PFSK-1 (cell line): ENCODE measurements at regions not wholly inside any gene's neighbourhood (a gene's known extent, or its start where the extent isn't known, plus 50 kb on each side); places are given as distances from the start of the nearest gene placed in this dataset.

Source experiments
- FOXP2 ChIP-seq: optimal IDR thresholded peaks from 2 replicates; pipeline ENCODE3; 2011; ENCODE audit warnings: borderline replicate concordance, control low read depth, inconsistent platforms; ENCODE audit not compliant: insufficient read depth; ENCODE audit errors: extremely low read length, extremely low read depth
- POLR2AphosphoS5 ChIP-seq: IDR thresholded peaks from 2 replicates; pipeline ENCODE4 v1.6.1; 2012; ENCODE audit warnings: low read depth, mild to moderate bottlenecking, control low read depth, low read length, moderate library complexity
- SIN3A ChIP-seq: IDR thresholded peaks from 2 replicates; pipeline ENCODE4 v1.6.1; 2012; ENCODE audit warnings: mild to moderate bottlenecking, low read length, moderate library complexity, borderline replicate concordance; ENCODE audit not compliant: insufficient read depth
- TAF1 ChIP-seq: IDR thresholded peaks from 2 replicates; pipeline ENCODE4 v1.6.1; 2012; ENCODE audit warnings: low read length, control low read depth, borderline replicate concordance; ENCODE audit not compliant: insufficient read depth
- TF ChIP-seq, protein P1 (sequence below), 2 experiments: IDR thresholded peaks; 2 replicates each; pipeline versions ENCODE4 v1.6.1 to v1.8.0; 2011 to 2012; ENCODE audit warnings: low read depth in 2 of 2, low read length in 2 of 2, control low read depth in 1 of 2, inconsistent platforms in 1 of 2, mild to moderate bottlenecking in 1 of 2, moderate library complexity in 1 of 2; ENCODE audit not compliant: insufficient read depth in 1 of 2

GRCh38 chr12:19642345-19642744 is 203.1 kb downstream of the AEBP2 start:
- no peak for TF ChIP-seq POLR2AphosphoS5
- TF ChIP-seq SIN3A = no peak
- TF ChIP-seq, protein P1, sequence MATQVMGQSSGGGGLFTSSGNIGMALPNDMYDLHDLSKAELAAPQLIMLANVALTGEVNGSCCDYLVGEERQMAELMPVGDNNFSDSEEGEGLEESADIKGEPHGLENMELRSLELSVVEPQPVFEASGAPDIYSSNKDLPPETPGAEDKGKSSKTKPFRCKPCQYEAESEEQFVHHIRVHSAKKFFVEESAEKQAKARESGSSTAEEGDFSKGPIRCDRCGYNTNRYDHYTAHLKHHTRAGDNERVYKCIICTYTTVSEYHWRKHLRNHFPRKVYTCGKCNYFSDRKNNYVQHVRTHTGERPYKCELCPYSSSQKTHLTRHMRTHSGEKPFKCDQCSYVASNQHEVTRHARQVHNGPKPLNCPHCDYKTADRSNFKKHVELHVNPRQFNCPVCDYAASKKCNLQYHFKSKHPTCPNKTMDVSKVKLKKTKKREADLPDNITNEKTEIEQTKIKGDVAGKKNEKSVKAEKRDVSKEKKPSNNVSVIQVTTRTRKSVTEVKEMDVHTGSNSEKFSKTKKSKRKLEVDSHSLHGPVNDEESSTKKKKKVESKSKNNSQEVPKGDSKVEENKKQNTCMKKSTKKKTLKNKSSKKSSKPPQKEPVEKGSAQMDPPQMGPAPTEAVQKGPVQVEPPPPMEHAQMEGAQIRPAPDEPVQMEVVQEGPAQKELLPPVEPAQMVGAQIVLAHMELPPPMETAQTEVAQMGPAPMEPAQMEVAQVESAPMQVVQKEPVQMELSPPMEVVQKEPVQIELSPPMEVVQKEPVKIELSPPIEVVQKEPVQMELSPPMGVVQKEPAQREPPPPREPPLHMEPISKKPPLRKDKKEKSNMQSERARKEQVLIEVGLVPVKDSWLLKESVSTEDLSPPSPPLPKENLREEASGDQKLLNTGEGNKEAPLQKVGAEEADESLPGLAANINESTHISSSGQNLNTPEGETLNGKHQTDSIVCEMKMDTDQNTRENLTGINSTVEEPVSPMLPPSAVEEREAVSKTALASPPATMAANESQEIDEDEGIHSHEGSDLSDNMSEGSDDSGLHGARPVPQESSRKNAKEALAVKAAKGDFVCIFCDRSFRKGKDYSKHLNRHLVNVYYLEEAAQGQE (IDR thresholded peaks at IDR 0.05; ENCODE audit: insufficient read depth in 1 of 2, low read depth in 2 of 2, low read length in 2 of 2) = no peak
- TF ChIP-seq TAF1 = no peak
- no peak for TF ChIP-seq FOXP2

DNA sequence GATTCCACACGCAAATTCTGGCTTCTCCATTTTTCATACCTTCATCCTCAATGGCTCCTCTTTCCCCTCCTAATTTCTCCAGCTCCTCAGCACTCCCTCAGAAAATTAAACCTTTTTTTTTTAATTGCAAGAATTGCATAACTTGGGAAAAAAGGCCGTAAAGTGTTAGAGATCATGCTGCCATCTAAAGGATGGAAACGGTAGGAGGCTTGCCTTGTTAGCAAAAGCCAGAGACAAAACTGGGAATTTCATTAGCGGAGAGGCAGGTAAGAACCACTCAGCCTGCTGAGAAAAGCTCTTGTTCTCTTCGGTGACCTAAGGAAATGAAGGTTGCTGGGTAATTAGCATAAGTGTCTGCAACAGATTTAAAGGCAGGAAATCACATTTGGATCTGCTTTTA is 204.3 kb downstream of the AEBP2 start:
- TF ChIP-seq, protein P1 (IDR thresholded peaks at IDR 0.05; ENCODE audit: insufficient read depth in 1 of 2, low read depth in 2 of 2, low read length in 2 of 2) = no peak
- no peak for TF ChIP-seq POLR2AphosphoS5
- TF ChIP-seq FOXP2 = no peak
- no peak for TF ChIP-seq TAF1
- TF ChIP-seq SIN3A = no peak

DNA sequence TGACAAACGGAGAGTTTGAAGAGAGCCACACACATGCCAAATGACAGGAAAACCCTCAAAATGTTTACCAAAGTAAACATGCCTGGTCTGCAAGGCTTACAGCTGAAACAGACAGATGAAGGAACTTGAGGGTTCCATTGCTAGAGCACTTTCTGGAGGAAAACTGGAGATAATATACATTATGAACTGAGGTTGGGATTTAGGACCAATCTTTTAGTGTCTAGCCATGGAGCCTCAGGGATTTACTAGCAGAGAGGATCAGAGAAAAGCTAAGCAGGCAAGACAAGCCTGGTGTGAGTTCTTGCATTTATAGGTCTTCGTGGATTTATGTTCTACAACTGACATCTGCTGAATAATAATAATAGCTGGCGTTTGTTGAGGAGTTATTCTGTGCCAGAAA is 205.3 kb downstream of the AEBP2 start:
- TF ChIP-seq SIN3A (no peak), TAF1 (no peak), POLR2AphosphoS5 (no peak), FOXP2 (no peak)
- TF ChIP-seq, protein P1 (IDR thresholded peaks at IDR 0.05; ENCODE audit: insufficient read depth in 1 of 2, low read depth in 2 of 2, low read length in 2 of 2) = no peak

GRCh38 chr12:19645823-19646222 is 206.5 kb downstream of the AEBP2 start:
- TF ChIP-seq FOXP2 (no peak), POLR2AphosphoS5 (no peak), SIN3A (no peak), TAF1 (no peak)
- TF ChIP-seq, protein P1 (IDR thresholded peaks at IDR 0.05; ENCODE audit: insufficient read depth in 1 of 2, low read depth in 2 of 2, low read length in 2 of 2) = no peak

GRCh38 chr12:19646599-19646998 is 207.3 kb downstream of the AEBP2 start:
- TF ChIP-seq FOXP2 (no peak), POLR2AphosphoS5 (no peak), TAF1 (no peak), SIN3A (no peak)
- TF ChIP-seq, protein P1 (IDR thresholded peaks at IDR 0.05; ENCODE audit: insufficient read depth in 1 of 2, low read depth in 2 of 2, low read length in 2 of 2) = no peak
